AG08395 (cell line): ENCODE measurements at regions not wholly inside any gene's neighbourhood (a gene's known extent, or its start where the extent isn't known, plus 50 kb on each side); places are given as distances from the start of the nearest gene placed in this dataset.

Experiments
- DNase-seq: peaks from one replicate; pipeline ENCODE4 v3.0.0; 2012; ENCODE audit warnings: mixed read lengths, low spot score

DNA sequence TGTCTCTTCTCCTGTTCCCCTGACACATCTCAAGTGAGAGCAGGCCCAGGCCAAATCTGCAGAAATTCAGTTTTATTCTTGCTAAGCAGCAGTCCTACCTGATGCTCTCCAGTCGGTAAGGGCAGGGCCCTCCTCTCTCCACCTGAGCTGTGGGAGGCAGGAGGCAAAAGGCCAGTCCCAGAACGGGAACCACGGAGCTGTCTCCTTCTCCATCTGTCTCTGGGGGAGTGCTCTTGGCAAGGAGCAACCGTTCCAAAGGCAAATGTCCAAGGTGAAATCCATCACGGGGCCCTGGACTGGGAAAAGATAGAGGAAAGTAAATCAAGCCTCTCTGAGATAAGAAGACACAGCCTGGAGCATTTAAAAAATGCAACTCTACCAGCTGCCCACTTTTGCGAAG, 65.2 kb upstream of the CDON start:
- no peak for DNase-seq

- DNase-seq = no peak
These were observed 64.7 kb upstream of the CDON start for GRCh38 chr11:126127284-126127845.

DNA sequence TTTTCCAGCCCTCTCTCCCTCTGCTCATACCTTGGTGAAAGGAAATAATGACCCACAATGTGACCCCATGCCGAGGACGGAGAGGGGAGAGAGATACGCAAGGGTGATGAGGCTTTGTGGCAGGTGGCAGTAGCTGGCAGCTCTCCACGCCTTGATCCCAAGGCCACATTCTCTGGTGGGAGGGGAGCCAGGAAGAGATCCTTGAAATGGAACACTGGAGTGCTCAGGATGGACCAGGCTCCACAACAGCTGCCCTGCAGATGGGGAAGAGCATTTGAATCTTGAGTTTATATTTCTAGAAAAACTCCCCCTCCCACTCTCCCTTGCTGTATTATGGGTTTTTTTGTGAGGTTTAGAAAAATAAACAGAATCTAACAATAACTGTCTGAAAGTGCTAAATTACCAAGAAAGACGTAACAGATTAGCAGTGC, 61.6 kb upstream of the CDON start:
- DNase-seq = no peak

- no peak for DNase-seq
These were observed 61.0 kb upstream of the CDON start for GRCh38 chr11:126123686-126124085.

DNA sequence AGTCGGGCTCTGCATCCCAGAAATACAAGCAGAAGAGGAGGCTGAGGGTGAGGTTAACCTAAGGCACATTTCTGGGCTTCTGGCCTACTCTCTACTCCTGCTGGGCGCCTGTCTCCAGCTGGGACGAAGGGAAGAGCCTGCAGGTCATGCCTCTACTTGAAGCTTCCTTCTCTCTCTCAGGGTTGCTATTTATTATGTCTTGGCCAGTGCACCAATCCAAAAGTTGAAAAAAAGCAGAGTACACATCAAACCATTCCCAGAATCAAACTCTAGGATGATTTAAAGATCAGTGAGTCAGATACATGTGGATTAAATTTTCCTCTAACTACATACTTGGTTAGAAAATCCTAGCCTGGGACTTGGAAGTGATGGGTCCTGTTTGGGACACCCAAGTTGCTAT, 60.2 kb upstream of the CDON start:
- DNase-seq = peak; percentile 63

- DNase-seq = no peak
These were observed 58.6 kb upstream of the CDON start for GRCh38 chr11:126121296-126121695.

GRCh38 chr11:126118806-126119205, 56.1 kb upstream of the CDON start:
- DNase-seq = no peak

DNA sequence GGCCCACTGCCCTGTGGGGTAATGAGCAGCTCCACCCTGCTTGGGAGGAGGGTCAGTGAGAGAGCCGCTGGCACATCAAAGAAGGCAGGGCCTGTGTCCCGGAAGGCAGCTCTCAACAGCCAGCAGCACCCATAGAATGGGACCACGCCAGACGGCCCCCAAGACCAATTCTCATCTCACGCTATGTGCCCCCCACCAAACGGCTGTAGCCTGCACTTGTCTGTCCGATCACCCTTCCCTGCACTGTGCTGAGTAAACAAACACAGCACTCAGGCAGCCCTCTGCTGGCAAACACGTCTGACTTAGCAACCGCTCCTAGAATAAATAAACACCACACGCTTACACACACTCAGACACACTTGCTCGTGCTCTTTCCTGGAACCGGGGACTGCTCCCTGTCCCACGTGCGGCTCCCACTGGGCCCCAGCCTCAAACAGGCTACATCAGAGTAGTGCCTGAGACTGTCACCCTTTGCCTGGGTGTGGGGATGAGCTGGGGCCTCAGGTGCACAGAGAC, 53.2 kb upstream of the CDON start:
- peak; percentile 86 for DNase-seq

DNA sequence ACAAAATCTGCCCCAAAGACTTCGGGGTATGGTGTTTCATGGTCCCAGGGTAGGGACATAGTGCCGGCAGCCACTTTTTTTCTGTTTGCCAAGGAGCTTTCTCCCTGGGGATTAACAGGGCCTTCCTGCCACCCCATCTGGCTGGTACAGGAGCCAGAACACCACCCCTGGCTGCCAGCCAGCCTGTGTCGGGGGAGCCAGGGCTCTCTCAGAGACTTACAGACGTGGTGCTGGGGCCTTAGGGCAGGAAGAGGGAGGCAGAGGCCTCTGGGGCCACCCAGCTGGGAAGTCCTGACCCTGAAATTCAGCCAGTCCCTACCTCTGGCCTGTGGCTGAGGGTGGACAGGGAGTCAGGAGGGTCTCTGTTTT, 52.4 kb upstream of the CDON start:
- DNase-seq = no peak

GRCh38 chr11:126114486-126115126, 51.9 kb upstream of the CDON start:
- DNase-seq = no peak

DNA sequence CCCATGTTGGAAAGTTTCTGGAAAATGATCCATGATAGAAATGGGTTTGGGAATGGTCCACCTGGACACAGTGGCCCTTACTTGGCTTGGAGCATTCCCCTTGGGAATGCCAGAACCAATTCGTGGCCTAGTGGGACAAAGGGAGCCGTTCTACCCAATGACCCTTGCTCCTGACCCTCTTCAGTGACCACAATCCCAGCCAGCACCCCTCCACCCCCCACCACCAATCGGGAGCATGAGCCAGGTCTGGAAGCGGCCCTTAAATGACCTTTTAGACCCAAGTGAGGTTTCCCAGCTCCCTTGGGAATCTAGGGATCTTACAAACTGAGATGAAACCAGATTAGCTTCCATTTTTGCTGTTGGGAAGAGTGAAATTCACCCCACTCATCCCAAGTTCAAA, 51.3 kb upstream of the CDON start:
- no peak for DNase-seq

DNA sequence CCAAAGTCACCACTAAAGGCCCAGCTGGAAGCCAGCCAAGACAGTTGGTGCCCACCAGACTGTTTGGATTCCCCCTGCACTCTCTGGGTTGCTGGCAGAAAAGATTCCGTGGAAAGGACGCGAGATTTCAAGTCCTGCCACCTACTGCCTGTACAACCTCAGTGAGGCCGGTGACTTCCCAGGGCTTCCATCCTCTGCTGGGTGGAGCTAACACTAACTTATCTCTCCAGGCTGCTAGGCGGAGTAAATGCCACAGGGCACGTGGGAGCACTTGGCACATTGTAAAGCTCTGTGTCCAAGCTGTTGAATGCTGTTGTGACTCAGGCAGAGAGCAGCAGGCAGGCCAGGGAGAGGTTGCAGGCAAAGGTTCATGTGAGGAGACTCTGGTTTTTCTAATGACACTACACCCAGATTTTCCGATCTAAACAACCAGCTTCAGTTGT, 50.9 kb upstream of the CDON start:
- peak; percentile 93 for DNase-seq

DNA sequence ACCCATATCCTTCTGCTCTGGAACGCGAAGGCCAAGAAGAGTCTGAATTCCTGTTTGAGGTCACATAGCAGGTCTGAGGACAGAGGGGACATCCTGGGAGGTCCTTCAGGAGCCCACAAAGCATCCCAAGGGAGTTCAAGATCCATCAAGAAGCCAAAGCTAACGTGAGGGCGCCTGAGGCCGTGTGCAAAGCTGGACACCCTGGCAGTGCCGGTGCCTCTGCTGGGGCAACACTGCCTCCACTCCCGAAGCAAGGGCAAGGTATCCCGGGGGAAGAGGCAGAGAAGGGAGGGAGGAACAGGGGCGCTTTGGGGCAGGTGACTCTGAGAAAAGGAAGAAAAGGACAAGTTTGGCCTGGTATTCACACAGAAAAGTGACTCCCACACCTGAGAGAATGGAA, 50.3 kb upstream of the CDON start:
- no peak for DNase-seq

DNA sequence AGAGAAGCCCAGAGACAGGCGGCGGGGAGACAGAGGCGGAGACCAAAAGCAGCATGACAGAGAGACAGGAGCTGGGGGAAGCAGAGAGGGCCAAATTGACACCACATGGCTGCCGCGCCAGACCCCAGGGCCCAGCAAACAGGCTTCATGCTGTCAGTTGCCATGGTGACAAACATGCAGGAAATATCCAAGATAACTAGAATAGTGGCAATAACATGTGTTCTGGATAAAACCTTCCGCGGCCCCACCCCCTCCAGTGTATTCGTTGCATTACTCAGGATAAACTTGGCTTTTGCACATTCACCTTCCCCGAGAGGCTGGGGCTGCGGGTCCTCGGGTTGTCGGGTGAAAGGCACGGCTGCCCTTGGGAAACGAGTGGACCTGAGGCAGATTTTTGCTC, 49.9 kb upstream of the CDON start:
- peak; percentile 73 for DNase-seq
